ENCODE measurements at regions not wholly inside any gene's neighbourhood (a gene's known extent, or its start where the extent isn't known, plus 50 kb on each side); places are given as distances from the start of the nearest gene placed in this dataset.
A peak's percentile ranks its signal among the peaks of the same experiment; 100 is the strongest.
"Not testable (repeated sequence)": the region's sequence is repeated elsewhere in the genome, so short reads cannot be mapped to it uniquely, and the experiment has no call there.

DNA sequence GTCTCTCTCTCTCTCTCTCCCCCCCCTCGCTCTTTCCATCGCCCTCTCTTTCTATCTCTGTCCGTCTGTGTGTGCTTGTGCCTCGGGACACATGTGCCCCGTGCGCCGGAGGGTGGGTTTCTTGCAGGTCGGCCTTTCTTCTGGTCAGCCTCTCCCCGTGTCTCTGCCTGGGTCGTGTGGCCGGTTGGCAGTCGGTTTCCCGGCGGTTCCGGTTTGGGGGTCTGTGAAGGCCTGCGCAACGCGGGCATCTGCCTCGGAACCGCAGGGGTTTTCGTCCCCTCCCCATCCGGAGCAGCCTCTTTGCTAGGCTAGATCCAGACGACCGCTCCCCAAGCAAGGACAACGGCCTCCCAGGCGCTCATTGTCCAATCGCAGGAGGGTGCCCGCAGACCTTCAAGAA, 1418.5 kb upstream of the PCDH10 start:
- DNase-seq (ENCODE audit: low spot score): peak; percentile 49

DNA sequence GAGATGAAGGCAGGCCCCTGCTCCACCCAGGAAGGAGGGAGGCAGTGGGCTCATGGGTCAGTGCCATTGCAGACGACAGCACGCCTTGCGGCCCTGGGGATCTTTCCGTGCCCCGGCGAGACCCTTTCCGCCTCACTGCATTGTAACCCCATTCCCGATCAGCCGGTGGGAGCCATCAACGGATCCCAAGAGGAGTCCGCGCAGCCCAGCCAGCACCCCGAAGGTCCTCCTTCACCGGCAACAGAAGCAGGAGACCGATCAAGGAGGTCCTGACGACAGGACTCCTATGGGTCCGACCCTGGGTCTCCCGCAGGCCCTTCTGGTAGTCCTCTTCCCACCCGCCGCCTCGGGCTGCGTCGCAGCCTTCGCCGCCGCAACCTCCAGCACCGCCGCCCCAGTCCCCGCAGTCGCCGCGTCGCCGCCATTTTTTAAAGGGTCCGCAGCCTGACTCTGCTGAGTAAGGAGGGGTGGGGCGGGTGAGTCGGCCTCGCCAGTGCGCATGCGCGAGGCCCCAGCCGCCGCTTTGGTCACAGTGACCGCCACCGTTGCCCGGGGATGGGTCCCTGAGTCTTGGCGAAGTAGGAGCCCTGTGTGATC, 1417.0 kb upstream of the PCDH10 start:
- DNase-seq (ENCODE audit: low spot score): peak; percentile 89

DNA sequence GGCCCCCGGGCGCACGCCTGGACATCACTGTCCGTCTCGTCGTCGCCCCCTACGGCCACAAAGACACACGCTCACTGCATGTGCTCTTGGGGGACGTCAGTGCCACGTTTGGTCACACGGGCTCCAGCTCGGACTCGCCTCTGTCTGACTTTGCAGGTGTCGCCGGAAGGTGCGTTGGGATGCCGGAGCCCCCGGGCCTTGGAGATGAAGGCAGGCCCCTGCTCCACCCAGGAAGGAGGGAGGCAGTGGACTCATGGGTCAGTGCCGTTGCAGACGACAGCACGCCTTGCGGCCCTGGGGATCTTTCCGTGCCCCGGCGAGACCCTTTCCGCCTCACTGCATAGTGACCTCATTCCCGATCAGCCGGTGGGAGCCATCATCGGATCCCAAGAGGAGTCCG, 1414.8 kb upstream of the PCDH10 start:
- DNase-seq (ENCODE audit: low spot score): not testable (repeated sequence)

DNA sequence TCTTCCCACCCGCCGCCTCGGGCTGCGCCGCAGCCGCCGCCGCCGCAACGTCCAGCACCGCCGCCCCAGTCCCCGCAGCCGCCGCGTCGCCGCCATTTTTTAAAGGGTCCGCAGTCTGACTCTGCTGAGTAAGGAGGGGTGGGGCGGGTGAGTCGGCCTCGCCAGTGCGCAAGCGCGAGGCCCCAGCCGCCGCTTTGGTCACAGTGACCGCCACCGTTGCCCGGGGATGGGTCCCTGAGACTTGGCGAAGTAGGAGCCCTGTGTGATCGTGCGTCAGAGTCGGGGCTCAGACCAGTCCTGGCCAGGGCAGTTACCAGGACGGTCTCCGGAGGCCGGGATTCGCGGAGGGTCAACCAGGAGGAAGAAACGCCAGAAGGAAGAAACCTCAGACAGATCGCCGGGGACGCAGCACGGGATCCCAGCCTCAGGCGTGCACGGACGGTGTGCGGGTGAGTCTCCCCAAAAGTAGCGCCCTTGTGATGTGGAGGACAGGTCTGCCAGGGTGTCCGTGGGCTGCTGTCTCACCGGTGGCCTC, 1414.2 kb upstream of the PCDH10 start:
- DNase-seq (ENCODE audit: low spot score): peak; percentile 94

DNA sequence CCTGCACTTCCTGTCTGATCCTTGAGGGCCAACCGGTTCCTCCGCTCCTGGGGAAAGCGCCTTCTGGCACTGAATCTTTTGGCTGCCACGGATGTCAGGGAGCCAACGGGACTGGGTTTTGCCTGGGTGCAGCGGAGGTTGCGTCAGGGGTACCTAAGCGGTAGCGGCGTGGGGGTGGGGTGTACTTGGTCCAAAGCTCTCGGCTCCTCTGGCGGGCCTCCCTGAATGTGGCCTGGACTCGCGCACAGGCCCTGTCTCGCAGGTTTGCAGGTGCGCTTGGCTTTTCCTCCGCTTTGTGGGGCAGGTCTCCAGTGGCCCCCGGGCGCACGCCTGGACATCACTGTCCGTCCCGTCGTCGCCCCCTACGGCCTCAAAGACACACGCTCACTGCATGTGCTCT, 1410.1 kb upstream of the PCDH10 start:
- DNase-seq (ENCODE audit: low spot score): not testable (repeated sequence)

DNA sequence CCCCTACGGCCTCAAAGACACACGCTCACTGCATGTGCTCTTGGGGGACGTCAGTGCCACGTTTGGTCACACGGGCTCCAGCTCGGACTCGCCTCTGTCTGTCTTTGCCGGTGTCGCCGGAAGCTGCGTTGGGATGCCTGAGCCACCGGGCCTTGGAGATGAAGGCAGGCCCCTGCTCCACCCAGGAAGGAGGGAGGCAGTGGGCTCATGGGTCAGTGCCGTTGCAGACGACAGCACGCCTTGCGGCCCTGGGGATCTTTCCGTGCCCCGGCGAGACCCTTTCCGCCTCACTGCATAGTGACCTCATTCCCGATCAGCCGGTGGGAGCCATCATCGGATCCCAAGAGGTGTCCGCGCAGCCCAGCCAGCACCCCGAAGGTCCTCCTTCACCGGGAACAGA, 1407.3 kb upstream of the PCDH10 start:
- DNase-seq (ENCODE audit: low spot score): not testable (repeated sequence)

DNA sequence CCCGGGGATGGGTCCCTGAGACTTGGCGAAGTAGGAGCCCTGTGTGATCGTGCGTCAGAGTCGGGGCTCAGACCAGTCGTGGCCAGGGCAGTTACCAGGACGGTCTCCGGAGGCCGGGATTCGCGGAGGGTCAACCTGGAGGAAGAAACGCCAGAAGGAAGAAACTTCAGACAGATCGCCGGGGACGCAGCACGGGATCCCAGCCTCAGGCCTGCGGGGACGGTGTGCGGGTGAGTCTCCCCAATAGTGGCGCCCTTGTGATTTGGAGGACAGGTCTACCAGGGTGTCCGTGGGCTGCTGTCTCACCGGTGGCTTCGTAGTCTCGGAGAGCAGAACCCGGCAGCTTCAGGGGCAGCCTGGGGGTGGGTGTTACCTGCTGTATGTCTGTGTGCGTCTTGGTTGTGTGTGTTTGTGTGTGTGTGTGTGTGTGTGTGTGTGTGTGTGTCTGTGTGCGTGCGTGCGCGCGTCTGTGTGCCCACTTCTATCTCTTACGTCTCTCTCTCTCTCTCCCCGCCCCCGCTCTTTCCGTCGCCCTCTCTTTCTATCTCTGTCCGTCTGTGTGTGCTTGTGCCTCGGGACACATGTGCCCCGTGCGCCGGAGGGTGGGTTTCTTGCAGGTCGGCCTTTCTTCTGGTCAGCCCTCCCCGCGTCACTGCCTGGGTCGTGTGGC, 1406.4 kb upstream of the PCDH10 start:
- peak; percentile 89 for DNase-seq (ENCODE audit: low spot score)

DNA sequence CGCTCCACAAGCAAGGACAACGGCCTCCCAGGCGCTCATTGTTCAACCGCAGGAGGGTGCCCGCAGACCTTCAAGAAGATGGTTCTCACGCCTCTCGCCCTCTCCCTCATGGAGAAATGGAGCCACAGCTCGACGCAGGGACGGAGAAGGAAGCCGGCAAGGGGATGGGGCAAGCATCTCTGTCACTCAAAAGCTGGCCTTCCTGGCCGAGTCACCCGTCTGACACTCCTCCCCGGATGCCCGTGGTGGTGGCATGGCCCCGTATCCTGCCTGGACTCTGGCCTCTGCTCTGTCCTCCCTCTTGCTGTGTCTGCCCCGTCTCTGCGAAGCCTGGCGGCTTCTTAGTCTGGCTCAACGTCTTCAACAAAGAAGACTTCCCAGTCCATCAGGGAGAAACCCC, 1405.7 kb upstream of the PCDH10 start:
- peak; percentile 94 for DNase-seq (ENCODE audit: low spot score)

DNA sequence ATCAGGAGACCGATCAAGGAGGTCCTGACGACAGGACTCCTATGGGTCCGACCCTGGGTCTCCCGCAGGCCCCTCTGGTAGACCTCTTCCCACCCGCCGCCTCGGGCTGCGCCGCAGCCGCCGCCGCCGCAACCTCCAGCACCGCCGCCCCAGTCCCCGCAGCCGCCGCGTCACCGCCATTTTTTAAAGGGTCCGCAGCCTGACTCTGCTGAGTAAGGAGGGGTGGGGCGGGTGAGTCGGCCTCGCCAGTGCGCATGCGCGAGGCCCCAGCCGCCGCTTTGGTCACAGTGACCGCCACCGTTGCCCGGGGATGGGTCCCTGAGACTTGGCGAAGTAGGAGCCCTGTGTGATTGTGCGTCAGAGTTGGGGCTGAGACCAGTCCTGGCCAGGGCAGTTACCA, 1401.9 kb upstream of the PCDH10 start:
- peak; percentile 88 for DNase-seq (ENCODE audit: low spot score)

DNA sequence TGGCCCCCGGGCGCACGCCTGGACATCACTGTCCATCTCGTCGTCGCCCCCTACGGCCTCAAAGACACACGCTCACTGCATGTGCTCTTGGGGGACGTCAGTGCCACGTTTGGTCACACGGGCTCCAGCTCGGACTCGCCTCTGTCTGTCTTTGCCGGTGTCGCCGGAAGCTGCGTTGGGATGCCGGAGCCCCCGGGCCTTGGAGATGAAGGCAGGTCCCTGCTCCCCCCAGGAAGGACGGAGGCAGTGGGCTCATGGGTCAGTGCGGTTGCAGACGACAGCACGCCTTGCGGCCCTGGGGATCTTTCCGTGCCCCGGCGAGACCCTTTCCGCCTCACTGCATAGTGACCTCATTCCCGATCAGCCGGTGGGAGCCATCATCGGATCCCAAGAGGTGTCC, 1399.9 kb upstream of the PCDH10 start:
- DNase-seq (ENCODE audit: low spot score): peak; percentile 85

DNA sequence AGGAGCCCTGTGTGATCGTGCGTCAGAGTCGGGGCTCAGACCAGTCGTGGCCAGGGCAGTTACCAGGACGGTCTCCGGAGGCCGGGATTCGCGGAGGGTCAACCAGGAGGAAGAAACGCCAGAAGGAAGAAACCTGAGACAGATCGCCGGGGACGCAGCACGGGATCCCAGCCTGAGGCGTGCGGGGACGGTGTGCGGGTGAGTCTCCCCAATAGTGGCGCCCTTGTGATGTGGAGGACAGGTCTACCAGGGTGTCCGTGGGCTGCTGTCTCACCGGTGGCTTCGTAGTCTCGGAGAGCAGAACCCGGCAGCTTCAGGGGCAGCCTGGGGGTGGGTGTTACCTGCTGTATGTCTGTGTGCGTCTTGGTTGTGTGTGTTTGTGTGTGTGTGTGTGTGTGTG, 1399.1 kb upstream of the PCDH10 start:
- peak; percentile 95 for DNase-seq (ENCODE audit: low spot score)

DNA sequence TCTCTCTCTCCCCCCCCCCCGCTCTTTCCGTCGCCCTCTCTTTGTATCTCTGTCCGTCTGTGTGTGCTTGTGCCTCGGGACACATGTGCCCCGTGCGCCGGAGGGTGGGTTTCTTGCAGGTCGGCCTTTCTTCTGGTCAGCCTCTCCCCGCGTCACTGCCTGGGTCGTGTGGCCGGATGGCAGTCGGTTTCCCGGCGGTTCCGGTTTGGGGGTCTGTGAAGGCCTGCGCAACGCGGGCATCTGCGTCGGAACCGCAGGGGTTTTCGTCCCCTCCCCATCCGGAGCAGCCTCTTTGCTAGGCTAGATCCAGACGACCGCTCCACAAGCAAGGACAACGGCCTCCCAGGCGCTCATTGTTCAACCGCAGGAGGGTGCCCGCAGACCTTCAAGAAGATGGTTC, 1398.6 kb upstream of the PCDH10 start:
- peak; percentile 99 for DNase-seq (ENCODE audit: low spot score)

DNA sequence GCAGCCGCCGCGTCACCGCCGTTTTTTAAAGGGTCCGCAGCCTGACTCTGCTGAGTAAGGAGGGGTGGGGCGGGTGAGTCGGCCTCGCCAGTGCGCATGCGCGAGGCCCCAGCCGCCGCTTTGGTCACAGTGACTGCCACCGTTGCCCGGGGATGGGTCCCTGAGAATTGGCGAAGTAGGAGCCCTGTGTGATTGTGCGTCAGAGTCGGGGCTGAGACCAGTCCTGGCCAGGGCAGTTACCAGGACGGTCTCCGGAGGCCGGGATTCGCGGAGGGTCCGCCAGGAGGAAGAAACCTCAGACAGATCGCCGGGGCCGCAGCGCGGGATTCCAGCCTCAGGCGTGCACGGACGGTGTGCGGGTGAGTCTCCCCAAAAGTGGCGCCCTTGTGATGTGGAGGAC, 1386.9 kb upstream of the PCDH10 start:
- DNase-seq (ENCODE audit: low spot score): not testable (repeated sequence)

DNA sequence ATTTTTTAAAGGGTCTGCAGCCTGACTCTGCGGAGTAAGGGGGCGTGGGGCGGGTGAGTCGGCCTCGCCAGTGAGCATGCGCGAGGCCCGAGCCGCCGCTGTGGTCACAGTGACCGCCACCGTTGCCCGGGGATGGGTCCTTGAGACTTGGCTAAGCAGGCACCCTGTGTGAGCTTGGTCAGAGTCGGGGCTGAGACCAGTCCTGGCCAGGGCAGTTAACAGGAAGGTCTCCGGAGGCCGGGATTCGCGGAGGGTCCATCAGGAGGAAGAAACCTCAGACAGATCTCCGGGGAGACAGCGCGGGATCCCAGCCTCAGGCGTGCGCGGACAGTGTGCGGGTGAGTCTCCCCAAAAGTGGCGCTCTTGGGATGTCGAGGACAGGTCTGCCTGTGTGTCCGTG, 1384.4 kb upstream of the PCDH10 start:
- DNase-seq (ENCODE audit: low spot score): no peak

DNA sequence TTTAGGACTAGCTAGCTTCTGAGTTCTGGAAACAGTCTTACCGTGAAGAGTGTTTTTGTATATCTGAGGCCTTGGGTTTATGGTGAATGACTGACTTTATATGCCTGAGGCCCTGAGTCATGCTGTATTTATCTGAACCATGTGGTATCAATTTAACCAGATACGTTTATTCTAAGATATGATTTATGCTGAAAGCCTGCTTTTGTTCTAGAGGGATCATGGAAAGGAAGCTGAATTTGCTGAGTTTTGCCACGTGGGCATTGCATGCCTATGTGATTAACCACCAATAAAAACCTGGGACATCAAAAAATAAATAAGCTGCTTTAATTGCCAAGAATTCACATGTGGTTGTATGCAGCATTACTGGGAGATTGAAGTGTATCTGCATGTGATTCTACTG, 1374.7 kb upstream of the PCDH10 start:
- DNase-seq (ENCODE audit: low spot score): not testable (repeated sequence)

DNA sequence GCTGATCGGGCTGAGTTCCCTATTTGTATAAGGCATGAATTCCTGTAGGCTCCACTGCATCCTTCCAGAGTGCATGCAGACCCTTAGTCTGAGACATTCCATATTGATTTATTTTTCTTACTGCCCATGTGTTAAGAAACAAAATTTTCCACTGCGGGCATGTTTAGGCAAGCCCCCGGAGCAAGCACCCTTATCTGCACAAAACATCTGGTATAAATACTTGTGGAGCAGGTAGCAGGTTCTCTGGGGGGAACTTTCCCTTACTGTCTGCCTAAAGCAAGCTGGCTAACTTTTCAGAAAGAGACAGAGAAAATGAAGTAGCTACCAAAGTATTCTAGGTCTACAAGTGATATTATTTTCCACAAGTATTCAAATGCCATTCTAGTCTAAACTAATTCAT, 1338.5 kb upstream of the PCDH10 start:
- not testable (repeated sequence) for DNase-seq (ENCODE audit: low spot score)

All from mesenteric fat pad (tissue), 1 donor.